T47D (cell line): ENCODE measurements at regions not wholly inside any gene's neighbourhood (a gene's known extent, or its start where the extent isn't known, plus 50 kb on each side); places are given as distances from the start of the nearest gene placed in this dataset.

ENCODE experiments used
- DNase-seq, 2 experiments: peaks; one replicate each; pipeline versions ENCODE4 v3.0.0 to v3.0.0-alpha.2; 2011 to 2012; ENCODE audit warnings: low read depth in 1 of 2, low spot score in 1 of 2
- JUND ChIP-seq: IDR thresholded peaks from 2 replicates; pipeline ENCODE4 v1.6.1; 2012; ENCODE audit warnings: low read depth
- in situ Hi-C: cut with HindIII; loops from 2 replicates; pipeline ENCODE4 v1.10.0; 2016; ENCODE audit warnings: low sequenced_read_pairs, low pct_unique_long_range_greater_than_20kb

DNA sequence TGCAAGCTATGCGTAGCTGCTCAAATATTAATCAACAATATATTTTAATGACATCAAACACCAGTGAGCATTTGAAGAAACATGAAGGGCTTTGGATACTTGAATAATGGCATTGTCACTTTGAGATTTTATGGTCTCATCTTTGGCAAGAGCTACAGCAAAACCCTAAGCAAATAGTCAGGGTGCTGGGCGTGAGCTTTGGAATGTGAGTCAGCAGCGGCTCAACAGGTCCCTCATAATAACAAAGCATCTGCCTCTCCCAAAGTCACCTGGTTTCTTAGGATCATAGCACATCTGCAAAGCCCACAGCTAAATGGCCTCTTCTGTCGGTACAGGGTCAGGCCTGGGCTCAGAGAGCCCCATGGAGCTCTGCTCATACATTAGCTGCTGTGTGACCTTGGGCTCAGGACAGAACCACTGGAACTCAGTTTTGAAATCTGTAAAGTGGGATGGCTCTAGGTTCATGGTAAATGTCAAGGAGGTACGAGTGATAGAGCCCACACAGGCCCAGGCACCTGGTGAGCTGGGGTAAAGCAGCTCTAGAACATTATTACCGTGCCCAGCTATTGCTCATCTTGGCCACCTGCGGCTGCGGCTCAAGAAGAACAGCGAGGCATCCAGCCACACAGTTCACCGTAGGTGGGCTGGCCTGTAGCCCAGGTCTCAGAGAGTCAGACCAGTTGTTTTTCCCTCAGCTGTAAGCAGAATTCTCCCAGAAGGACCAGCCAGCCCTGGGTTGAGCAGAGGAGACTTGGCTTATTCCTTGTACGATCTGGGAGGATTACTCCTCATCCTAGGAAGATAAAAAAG is 544.5 kb upstream of the CDH11 start:
- TF ChIP-seq JUND, result no peak
- peak in 1 of 2 experiments; percentile 12 for DNase-seq
- in situ Hi-C loops, result no loop called here

DNA sequence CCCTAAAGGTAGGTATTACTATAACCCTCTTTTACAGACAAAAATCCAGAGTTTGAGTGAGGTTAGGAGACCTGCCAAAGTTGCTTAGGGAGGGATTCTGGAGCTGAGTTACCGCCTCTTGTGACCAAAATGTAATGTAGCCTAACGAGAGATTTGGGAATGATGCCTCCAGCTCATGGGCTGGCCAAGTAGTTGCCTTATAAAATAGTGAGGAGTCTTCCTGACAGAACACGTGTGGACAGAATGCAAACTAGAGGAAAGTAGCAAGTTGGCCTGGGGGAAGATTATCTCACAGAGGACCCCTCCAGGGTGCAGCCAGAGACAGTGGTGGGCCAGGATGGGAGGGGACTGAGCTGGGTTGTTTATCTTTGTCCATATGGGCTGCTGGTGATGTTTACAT is 543.7 kb upstream of the CDH11 start:
- no peak for TF ChIP-seq JUND
- DNase-seq, result no peak
- in situ Hi-C loops, result no loop called here

DNA sequence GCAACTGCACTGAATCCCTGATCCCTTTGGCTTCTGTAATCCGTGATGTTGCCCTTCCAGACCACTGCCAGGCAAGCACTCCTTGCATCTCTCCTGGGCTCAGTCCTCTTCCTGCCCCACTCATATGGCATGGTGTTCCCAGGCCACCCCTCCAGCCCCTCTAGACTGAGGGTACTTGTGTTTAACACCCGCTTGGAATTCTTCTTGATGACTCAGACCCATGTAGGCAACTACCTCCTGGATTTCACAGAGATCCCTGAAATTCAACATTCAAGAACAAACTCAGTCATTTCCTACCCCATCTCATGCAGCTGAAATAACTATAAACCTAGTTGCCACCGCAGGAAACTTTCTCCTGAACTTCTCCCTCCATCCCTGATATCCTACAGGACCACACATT is 541.9 kb upstream of the CDH11 start:
- DNase-seq, result no peak
- TF ChIP-seq JUND, result no peak
- in situ Hi-C loops, result no loop called here

DNA sequence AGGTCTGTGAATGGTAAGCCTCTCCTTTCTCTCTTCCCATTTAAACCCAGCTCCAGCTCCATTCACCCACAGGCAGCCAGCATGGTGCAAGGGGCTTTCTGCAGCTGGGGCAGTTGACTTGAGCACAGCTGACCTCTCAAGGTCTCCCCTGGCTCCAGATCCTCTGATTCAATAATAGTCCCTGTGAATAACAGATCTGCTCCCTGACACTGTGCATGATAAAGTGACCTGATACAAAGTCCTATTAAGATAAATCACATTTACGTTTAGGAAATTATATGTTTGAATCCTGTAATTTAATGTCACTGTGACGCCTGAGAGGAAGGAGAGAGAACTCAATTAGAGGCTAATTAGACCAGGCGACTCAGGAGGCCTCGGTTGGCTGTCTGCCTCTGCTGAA is 540.4 kb upstream of the CDH11 start:
- no peak for DNase-seq
- no peak for TF ChIP-seq JUND
- in situ Hi-C loops, result no loop called here

DNA sequence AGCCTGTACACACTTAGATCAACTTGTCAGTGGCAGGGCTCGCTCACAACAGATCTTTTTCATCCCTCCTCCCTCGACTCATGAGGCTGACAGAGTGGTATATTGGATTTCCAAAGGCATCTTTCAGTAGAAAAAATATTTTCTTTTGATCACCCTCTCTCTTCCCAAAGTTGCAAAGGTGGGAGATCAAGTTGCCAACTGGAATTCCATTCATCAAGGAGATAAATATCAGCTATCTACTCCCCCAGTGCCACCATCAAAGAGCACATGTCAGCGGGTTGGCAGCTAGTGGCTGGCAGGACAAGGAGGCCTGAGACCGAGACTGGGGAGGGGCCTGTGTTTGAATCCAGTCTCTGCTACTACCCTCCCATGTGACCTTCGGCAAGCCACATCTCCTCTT is 539.7 kb upstream of the CDH11 start:
- in situ Hi-C loops, result no loop called here
- no peak for TF ChIP-seq JUND
- no peak for DNase-seq

DNA sequence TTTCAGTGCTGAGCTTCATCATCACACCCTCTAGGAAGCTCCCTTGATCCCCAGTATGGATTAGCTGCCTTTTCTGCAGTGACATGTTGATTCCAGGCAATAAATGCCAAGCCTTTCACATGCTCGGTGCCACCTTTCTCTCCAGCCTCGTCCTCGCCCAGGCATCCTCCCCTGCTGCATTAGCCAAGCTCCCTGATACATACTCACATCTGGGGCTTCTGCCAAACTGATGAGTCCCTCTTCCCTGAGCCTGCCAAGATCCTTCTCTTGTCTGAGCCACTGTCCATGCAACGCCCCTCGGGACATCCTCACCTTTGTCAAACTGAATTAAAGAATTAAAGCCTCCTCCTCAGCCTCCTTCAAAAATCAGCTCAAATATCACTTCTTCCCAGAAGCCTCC is 538.5 kb upstream of the CDH11 start:
- no peak for DNase-seq
- in situ Hi-C loops, result no loop called here
- TF ChIP-seq JUND, result no peak

DNA sequence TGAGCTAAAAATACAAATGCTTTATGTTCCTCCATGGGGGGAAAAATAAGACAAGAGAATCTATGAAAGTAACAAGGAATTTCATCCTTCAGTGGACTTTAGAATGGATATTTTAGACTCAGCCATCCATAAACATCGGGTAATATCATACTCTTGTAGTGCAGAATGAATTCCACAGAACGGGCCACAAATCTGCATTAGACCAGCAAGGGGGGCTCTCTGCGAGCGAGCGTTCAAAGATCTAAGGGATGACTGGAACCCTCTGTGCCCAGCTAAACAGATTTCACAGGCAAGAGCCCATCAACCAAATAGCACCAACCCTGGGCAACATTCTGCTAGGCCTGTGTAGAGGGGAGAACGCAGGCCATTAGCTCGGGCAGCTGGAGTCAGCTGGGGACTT is 537.9 kb upstream of the CDH11 start:
- in situ Hi-C loops, result no loop called here
- no peak for DNase-seq
- no peak for TF ChIP-seq JUND

DNA sequence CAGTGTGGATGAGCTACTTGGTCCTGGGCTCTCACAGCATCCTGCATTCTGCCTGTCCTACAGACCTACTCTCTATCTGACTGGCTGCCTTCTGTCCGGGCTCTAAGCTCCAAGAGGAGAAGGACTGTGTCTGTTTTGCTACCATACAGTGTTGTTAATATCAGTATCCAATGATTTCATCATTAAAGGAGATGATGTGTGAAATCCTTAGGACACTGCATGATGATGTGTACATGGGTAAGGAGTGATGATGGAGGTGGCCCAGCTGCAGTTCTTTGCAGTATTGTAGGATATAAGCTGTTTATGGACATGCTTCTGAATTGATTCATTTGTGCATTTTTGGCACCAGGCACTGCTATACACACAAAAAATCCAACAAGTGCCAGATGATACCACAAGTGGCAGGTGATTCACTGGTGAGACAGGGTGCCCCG is 536.9 kb upstream of the CDH11 start:
- no peak for DNase-seq
- in situ Hi-C loops, result no loop called here
- no peak for TF ChIP-seq JUND

DNA sequence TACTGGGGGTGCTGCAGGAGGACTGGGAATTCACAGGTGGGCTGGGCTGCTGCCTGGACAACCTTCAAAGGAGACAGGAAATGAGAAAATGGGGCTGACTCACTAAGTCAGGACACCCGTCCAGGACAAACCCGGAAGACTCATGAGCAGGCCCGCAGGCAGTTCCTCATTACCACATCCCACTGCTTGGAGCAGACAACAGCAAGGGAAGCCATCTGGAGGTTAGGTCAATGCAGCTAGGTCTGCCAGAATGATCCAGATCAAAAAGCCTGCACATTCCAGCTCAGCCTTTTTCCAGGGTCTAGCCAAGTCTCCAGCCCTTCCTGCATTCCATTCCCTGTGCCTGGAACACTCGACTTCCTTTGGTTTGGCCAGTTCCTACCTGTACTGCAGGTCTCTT is 536.5 kb upstream of the CDH11 start:
- peak in 1 of 2 experiments; percentile 53 for DNase-seq
- no peak for TF ChIP-seq JUND
- in situ Hi-C loops, result no loop called here

DNA sequence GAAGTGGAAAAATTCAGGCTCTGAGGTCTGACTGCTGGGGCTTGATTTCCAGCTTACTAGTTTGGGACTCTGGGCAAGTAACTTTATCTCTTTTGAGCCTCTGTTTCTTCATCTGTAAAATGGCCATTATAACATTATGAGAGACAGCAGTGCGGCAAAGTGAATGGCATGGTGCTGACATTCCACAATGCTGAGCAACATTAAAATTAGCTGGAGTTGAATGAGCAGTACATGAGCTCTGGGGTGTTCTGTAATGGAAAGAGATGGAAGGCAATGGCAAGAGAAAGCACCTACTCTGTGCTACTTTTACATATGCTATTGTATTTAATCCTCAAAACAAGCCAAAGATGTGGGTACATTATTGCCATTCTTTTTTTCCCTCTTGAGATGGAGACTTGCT is 535.7 kb upstream of the CDH11 start:
- no peak for TF ChIP-seq JUND
- DNase-seq, result no peak
- in situ Hi-C loops, result no loop called here

DNA sequence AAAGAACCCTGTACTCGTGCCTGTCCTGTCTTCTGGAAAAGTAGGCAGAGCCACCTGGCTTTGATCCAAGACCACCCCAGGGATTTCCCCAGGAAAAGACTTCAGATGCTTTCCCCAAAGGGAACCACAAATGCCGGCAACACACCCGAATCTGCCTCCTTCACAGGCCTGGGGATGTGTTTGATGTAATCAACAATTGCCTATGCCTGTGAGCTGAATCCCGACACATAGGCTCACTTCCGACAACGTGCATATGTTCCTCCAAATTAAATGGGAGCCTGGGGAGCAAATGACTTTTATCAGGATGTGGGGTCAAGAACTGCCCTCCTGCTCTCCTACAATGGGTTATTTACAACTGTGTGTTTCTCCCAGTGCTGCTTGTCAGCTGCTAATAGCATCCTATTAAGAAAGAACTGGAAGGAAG is 535.2 kb upstream of the CDH11 start:
- TF ChIP-seq JUND, result no peak
- in situ Hi-C loops, result no loop called here
- DNase-seq, result no peak

DNA sequence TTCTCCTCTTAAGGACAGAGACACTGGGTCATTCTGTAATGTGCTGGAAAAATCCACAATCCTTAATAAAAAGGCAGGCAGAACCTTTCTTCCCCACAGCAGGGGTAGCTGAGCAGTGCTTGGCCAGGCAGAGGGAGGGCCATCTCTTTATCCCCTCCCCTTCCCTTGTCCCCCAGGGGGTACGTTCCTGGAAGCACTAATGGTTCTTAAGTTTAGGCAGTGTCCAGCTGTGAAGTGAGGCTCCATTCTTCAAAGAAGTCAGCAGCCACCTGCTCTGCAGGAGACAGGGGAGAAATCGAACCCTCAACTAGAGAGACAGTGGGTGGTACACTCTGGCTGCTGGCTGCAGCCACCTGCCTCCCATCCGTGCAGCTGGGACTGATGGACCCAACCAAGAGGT is 533.9 kb upstream of the CDH11 start:
- in situ Hi-C loops, result no loop called here
- DNase-seq, result no peak
- no peak for TF ChIP-seq JUND

DNA sequence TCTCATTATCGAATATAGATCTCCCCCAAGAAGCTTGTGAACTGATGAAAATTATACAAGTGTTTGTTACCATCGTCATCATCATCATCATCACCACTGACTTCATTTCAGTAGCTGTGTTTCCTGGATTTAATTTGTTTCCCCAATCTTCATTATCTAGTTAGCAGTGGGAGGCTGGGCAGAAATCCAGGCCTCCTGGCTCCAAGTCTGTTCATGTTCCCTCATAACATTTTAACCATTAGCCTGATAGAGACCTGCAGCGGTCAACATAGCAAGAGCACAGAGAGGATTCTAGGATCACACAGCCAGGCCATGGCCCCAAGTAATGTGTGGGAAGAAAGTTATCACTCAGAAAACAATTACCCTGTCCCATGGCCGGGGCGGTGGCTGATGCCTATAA is 526.2 kb upstream of the CDH11 start:
- DNase-seq, result no peak
- no peak for TF ChIP-seq JUND
- in situ Hi-C loops, result no loop called here

DNA sequence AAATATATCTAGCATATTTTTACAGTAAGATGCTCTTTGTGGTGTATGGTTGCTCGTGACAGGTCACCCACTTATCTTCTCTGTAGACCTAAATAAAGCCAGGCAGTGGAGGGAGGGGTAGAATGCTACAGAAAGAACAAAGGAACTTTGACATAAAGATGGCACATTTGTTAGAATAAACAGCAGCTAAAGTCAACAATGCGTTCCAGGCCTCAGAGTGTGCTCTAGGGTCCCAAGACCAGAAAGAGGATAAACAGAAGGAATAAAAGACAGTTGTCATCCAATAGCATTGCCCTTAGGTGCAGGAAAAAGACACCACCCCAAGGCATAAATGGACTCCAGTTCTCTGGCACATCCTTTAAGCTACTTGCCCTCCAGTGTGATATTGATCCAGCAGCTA is 523.0 kb upstream of the CDH11 start:
- DNase-seq, result no peak
- TF ChIP-seq JUND, result no peak
- in situ Hi-C loops, result no loop called here
